Esophagus (tissue), 2 donors: ENCODE measurements at regions not wholly inside any gene's neighbourhood (a gene's known extent, or its start where the extent isn't known, plus 50 kb on each side); places are given as distances from the start of the nearest gene placed in this dataset.

Source experiments
- H3K27ac ChIP-seq, 2 donors: one replicate each; pipeline ENCODE4 v1.5.1; 2013; ENCODE audit warnings: low read depth in 2 of 2, mild to moderate bottlenecking in 2 of 2, inconsistent platforms in 1 of 2, low read length in 1 of 2, moderate library complexity in 1 of 2
- H3K27me3 ChIP-seq, 2 donors: one replicate each; pipeline ENCODE4 v1.6.1; 2013; ENCODE audit warnings: low read length in 2 of 2, control low read depth in 1 of 2, mild to moderate bottlenecking in 1 of 2; ENCODE audit not compliant: insufficient read depth in 2 of 2, control insufficient read depth in 1 of 2
- H3K36me3 ChIP-seq, 2 donors: one replicate each; pipeline ENCODE4 v1.6.1; 2013; ENCODE audit warnings: low read length in 1 of 2; ENCODE audit not compliant: control insufficient read depth in 2 of 2, insufficient read depth in 2 of 2
- H3K4me1 ChIP-seq, 2 donors: one replicate each; pipeline ENCODE4 v1.6.1; 2013; ENCODE audit warnings: low read length in 1 of 2; ENCODE audit not compliant: control insufficient read depth in 2 of 2, insufficient read depth in 2 of 2
- H3K4me3 ChIP-seq, 2 donors: one replicate each; pipeline ENCODE4 v1.5.1; 2013; ENCODE audit warnings: low read length in 2 of 2, mild to moderate bottlenecking in 2 of 2, low read depth in 1 of 2, moderate library complexity in 1 of 2
- H3K9me3 ChIP-seq, 2 donors: one replicate each; pipeline ENCODE4 v1.6.1; 2013; ENCODE audit warnings: mild to moderate bottlenecking in 2 of 2, low read depth in 1 of 2, low read length in 1 of 2, moderate library complexity in 1 of 2; ENCODE audit not compliant: control insufficient read depth in 2 of 2, insufficient read depth in 1 of 2
- WGBS, 2 donors: extraction: QIAGEN DNeasy Blood & Tissue Kit; methylation state at CpG; one replicate each; pipeline ENCODE4 v1.1.7; 2013; 5-methylcytosine and 5-hydroxymethylcytosine counted together
- donor health status: healthy with polysubstance abuse.
- donor health status: Bipolar disorder and iron deficiency.

DNA sequence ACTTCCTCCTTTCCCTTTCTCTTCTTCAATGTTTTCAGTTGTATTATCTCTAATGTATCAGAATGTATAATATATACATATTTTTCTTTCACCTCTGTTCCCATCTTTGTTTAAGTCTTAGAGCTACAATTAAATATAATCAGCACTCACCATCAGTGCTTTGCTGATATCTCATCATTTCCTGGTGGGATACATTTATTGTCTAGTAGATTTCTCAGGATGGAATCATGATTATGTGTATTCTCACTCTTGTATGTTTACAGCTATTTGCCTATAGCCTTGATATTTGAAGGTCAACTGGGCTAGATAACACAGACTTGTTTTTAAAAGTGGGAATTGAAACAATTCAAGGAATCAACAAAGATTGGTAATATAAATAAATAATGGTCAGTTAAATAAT, 124.9 kb upstream of the EEA1 start:
- Histone ChIP-seq H3K4me1 (no peaks in the 10 kb centered on the region), H3K27me3 (no peaks in the 10 kb centered on the region), H3K27ac (no peak overlapping the region)

DNA sequence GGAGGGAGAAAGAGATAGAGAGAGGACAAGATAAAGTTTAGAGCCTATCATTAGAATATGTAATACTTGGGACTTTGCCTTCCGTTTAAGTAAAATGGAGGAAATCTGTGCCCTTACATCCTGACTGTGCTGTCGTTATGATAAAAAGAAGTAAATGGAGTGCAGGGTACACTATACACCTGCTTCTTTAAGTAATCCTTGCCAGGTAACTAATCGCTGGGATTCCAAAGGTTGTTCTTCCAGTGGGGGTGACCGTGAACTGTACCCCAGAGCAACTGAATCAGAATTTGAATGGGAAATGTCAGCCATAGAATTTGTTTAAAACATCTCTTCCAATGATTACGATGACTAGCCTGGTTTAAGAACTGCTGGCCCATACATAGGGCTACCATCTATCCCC, 126.1 kb upstream of the EEA1 start:
- 84 to 94% methylated on average over 5 of the region's 5 CpGs for WGBS, 2 donors
- no peaks in the 10 kb centered on the region for H3K4me1 ChIP-seq
- no peaks in the 10 kb centered on the region for H3K9me3 ChIP-seq
- no peaks in the 10 kb centered on the region for H3K27me3 ChIP-seq
- no peak overlapping the region for H3K27ac ChIP-seq
- no peaks in the 10 kb centered on the region for H3K36me3 ChIP-seq
- H3K4me3 ChIP-seq, result no peak overlapping the region

More for the DNA sequence above, 124.9 kb upstream of the EEA1 start:
- Histone ChIP-seq H3K36me3 (no peaks in the 10 kb centered on the region), H3K4me3 (no peak overlapping the region), H3K9me3 (no peaks in the 10 kb centered on the region)

DNA sequence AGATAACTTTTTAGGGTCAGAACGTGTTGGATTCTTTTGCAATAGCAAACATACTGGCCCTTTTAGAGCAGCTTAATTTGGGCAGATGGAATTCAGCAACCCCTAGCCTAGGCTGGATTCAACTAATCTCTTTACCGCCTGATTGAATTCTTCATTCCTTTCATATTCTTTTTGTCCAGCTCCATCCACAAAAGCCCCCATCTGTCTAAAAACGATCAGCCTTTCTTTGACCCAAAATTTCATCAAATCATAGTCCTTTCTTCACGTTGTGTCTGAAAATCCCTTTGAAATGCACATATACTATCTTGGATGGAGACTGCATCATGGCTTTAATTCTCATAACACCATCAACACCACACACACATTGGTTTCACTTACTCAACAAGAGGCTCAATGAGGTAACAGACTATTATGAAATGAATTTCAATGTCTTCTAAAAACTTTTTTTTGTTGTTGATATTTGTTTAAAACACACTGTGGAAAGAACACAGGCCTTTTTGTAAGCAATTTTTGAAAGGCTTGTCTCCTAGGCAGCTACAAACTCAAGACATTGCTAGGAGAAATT, 128.0 kb upstream of the EEA1 start:
- no peak overlapping the region for H3K27ac ChIP-seq

DNA sequence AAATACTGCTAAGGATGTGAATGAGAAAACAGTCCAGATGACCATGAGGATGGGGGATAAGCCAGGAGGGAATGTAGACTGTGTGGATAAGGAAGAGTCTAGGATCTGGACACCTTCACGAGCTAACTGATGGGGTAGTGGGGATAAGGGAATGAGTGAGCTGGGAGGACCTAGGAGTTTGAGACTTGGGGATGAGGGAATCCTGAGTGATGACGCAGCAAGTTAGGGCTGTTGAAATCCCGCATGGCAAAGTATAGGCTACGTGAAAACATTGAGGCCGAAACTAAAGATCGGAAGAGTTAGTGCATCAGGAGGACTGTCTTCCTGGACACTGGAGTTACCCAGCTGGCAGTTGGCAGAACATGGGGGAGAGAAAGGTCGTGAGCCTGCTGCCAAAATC, 129.2 kb upstream of the EEA1 start:
- H3K4me1 ChIP-seq, result peaks cover 0 to 4% of the 10 kb centered on the region in 2 donors
- no peaks in the 10 kb centered on the region for H3K9me3 ChIP-seq
- H3K36me3 ChIP-seq, result no peaks in the 10 kb centered on the region
- H3K27ac ChIP-seq, result no peak overlapping the region
- no peak overlapping the region for H3K4me3 ChIP-seq
- WGBS, 2 donors, result 76 to 85% methylated on average over 7 of the region's 7 CpGs
- no peaks in the 10 kb centered on the region for H3K27me3 ChIP-seq

More for the DNA sequence above, 128.0 kb upstream of the EEA1 start:
- Histone ChIP-seq H3K27me3 (no peaks in the 10 kb centered on the region), H3K4me1 (peaks cover 0 to 4% of the 10 kb centered on the region in 2 donors), H3K36me3 (no peaks in the 10 kb centered on the region), H3K9me3 (no peaks in the 10 kb centered on the region), H3K4me3 (no peak overlapping the region)
- 64 to 70% methylated on average over 4 of the region's 4 CpGs for WGBS, 2 donors

DNA sequence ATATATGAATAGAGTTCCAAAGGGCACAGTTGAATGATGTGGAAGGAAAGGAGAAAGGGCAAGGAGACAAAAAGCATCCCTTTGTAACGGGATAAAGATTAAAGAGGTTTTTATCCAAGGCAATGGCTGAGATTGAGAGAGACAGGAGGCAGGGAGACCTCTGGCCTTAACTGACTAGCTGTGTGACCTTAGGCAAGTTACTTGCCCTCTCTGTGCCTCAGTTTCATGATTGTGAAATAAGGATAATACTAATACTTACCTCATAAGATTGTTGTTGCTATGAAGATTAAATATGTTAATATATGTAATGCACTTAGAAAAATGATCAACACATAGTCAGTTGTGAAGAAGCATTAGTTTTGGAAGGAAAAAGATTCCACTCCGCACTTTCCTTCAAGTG, 130.2 kb upstream of the EEA1 start:
- Histone ChIP-seq H3K27ac (no peak overlapping the region), H3K27me3 (no peaks in the 10 kb centered on the region), H3K4me1 (peaks cover 0 to 4% of the 10 kb centered on the region in 2 donors), H3K9me3 (no peaks in the 10 kb centered on the region), H3K4me3 (no peak overlapping the region), H3K36me3 (no peaks in the 10 kb centered on the region)
- 90 to 96% methylated on average over 2 of the region's 2 CpGs for WGBS, 2 donors

DNA sequence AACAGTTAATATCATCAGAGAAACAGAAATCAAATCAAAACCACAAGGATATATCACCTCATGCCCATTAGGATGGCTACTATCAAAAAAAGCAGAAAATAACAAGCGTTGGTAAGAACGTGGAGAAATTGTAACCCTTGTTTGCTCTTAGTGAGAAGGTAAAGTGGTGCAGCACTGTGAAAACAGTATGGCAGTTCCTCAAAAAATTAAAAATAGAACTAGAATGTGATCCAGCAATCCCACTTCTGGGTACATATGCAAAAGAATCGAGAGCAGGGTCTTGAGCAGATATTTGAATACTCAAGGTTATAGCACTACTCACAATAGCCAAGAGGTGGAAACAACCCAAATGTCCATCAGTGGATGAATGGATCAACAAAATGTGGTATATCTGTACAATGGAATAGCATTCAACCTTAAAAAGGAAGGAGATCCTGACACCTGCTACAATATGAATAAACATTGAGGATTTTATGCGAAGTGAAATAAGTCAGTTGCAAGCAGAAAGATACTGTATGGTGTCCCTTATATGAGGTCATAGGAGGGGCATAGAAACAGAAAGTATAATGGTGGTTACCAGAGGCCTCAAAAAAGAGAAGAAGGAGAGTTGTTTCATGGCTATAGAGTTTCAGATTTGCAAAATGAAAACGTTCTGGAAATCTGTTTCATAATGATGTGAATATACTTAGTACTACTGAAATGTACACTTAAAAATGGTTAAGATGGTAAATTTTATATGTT, 131.0 kb upstream of the EEA1 start:
- H3K4me3 ChIP-seq, result no peak overlapping the region
- no peak overlapping the region for H3K27ac ChIP-seq
- no peaks in the 10 kb centered on the region for H3K9me3 ChIP-seq
- H3K27me3 ChIP-seq, result no peaks in the 10 kb centered on the region
- WGBS, 2 donors, result 74 to 76% methylated on average over 5 of the region's 5 CpGs
- H3K4me1 ChIP-seq, result peaks cover 0 to 4% of the 10 kb centered on the region in 2 donors
- H3K36me3 ChIP-seq, result no peaks in the 10 kb centered on the region

DNA sequence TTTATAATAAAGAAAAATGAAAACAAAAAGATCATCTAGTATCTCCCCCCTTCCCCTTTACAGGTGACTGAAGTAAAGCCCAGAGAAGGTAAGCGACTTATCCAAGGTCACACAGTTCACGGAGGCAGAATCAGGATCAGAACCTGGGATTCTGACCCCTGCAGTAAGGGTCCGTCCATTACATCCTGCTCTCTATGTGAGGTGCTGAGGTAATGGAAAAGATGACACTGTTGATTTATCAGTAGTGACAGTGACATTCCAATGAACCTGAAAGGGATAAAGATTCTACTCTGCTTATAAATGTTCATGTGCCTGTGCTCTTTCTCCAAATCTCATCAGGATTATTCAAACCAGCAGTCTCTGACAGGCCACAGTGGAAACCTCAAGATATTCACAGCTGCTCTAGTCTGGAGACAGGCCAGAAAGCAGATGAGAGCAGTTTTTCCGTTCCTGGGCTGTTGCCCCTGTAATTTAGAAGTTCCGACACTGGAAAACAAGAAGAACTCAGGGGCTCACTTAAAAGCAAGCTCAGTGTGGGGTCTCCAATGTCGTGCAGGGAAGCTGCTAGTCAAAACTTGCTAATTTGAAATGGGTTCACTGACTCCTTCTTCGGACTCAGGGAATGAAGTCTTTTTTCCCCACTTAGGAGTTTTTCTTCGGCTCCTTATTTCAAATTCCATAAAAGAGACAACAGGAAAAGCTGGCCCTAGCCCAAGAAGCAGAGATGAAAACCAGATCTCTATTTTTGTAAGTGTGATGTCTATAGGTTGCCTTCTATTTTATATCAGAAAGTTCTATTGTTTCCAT, 131.8 kb upstream of the EEA1 start:
- Histone ChIP-seq H3K36me3 (no peaks in the 10 kb centered on the region), H3K9me3 (no peaks in the 10 kb centered on the region), H3K27me3 (no peaks in the 10 kb centered on the region), H3K27ac (peak overlapping the region; percentile 12 to 53), H3K4me3 (no peak overlapping the region), H3K4me1 (peaks cover 0 to 4% of the 10 kb centered on the region in 2 donors)
- 53 to 61% methylated on average over 8 of the region's 8 CpGs for WGBS, 2 donors

DNA sequence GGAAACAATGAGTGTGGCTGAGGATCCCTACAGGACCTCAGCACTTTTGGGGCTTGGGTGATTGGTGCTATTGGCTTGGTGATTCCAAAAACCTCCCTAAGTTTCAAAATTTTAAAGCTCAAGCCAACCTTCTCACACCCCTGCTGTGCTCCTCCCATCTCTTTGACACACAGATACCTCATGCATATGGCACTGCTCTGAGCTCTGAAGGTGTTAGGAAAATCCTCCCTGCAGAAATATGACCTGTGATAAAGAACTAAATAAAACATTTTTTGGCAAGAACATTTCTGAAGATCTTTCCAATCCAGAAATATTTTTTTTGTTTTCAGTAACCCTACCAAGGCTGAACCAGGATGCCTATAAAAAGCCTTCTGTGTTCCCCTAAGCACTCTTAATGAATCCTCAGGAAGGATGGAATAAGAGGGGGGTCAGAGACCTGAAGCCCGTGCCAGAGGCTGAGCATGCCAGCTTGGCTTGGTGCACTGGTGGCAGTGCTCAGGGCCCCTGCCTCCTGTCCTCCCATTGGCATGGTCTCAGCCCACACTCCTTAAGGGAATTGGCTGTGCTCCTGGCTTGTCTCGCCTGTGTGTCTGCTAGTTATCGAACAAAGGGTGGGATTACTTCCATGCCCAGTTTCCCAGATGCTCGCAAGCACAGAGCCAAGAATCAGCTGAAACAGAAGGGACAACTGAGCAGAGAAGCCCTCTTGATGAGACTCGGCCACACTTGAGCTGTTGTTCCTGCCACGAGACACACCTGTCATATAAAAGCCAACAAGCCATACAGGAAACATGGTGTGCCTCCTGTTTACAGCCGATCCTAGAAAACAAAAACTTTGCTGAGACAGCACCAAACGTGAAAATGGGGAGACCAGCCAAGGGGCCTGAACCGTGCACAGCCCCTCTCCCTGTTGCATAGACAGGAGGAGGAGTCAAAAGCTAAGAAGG, 132.7 kb upstream of the EEA1 start:
- H3K27me3 ChIP-seq, result no peaks in the 10 kb centered on the region
- H3K27ac ChIP-seq, result no peak overlapping the region
- 27 to 37% methylated on average over 9 of the region's 9 CpGs for WGBS, 2 donors
- H3K36me3 ChIP-seq, result no peaks in the 10 kb centered on the region
- H3K4me1 ChIP-seq, result peaks cover 0 to 4% of the 10 kb centered on the region in 2 donors
- no peak overlapping the region for H3K4me3 ChIP-seq
- H3K9me3 ChIP-seq, result no peaks in the 10 kb centered on the region

DNA sequence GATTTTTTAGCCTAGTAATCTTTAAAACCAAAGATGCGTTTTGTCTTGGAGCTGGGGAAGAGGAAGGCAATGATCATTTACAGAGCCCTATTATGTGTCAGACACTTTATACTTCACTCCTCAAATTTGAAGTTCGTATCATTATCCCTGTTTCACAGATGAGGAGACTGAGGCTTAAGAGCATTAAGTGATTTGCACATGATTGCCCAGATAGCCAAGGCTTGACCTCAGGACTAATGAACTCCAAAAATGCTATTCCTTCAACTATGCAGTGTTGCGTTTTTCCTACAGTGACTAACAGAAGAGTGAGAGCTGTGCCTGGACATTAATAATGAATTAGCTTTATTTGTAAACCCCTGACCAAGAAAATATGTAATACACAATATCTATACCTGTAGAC, 136.8 kb upstream of the EEA1 start:
- Histone ChIP-seq H3K36me3 (no peaks in the 10 kb centered on the region), H3K4me3 (no peak overlapping the region), H3K27ac (no peak overlapping the region), H3K9me3 (no peaks in the 10 kb centered on the region), H3K4me1 (peaks cover 0 to 4% of the 10 kb centered on the region in 2 donors), H3K27me3 (no peaks in the 10 kb centered on the region)
- WGBS, 2 donors, result 88 to 90% methylated on average over 3 of the region's 3 CpGs
